Heart left ventricle (tissue), 13 donors: ENCODE measurements at regions not wholly inside any gene's neighbourhood (a gene's known extent, or its start where the extent isn't known, plus 50 kb on each side); places are given as distances from the start of the nearest gene placed in this dataset.

Source experiments
- CTCF ChIP-seq, 12 donors: fragments of 200-600 bp; sonication (generic) in 4 of 12; IDR thresholded peaks; one replicate each; pipeline versions ENCODE4 v1.5.0 to v1.8.0; 2018 to 2022; ENCODE audit warnings: antibody characterized with exemption in 12 of 12, mild to moderate bottlenecking in 5 of 12
- POLR2A ChIP-seq, 2 donors: fragments of 450-650 bp; IDR thresholded peaks; one replicate each; pipeline ENCODE4 v1.6.1; 2017; ENCODE audit warnings: antibody characterized with exemption in 2 of 2, mild to moderate bottlenecking in 2 of 2, moderate library complexity in 2 of 2
- donor health status: ischemic (EF 13 %, LVEDD 7.1; RV severe dilation, severe dysfunction).
- donor health status: DM: no; HTN: yes; CAD: no.
- donor health status: DM: no; HTN: no; CAD: no.
- donor health status: ischemic (EF 25% LVEDD 6.9; RV normal size, moderate dysfunction).
- donor health status: ischemic (EF 25% LVEDD 5.7; RV mildly dilated, moderate dysfunction).
- donor health status: ischemic (EF 35%, LVEDD 5.7; RV mildly dilated, moderate dysfunction).
- donor health status: nonischemic (EF 11% LVEDD 7.7; RV severe dilation, severe dysfunction).
- donor health status: DM: yes; HTN: yes; CAD: no.
- donor health status: PGD.
- donor health status: ischemic (EF 29% LVEDD 5.4; RV normal size, mild dysfunction).
- donor health status: nonischemic (EF 23%, LVEDD 6.1; RV moderate dilation, normal function).

GRCh38 chr10:131573707-131574106, 262.2 kb upstream of the TCERG1L start:
- no peak for TF ChIP-seq CTCF (IDR thresholded peaks at IDR 0.05)
- no peak for TF ChIP-seq POLR2A (IDR thresholded peaks at IDR 0.05)
